GM23338 (cell line): ENCODE measurements at regions not wholly inside any gene's neighbourhood (a gene's known extent, or its start where the extent isn't known, plus 50 kb on each side); places are given as distances from the start of the nearest gene placed in this dataset.

Source experiments
- ATAC-seq: fragments of 200-7000 bp; cut with Tn5 transposase; 3 replicates; pipeline ENCODE4 v1.9.1; 2020
- DNase-seq: peaks from one replicate; pipeline ENCODE4 v3.0.0-alpha.2; 2015; ENCODE audit warnings: low spot score
- H2AFZ ChIP-seq: fragments of 200-600 bp; sonication (generic); 2 replicates; pipeline ENCODE4 v1.8.0; 2016; ENCODE audit warnings: antibody characterized with exemption, mild to moderate bottlenecking, moderate library complexity
- H3F3A ChIP-seq: fragments of 200-600 bp; sonication (generic); replicated peaks from 2 replicates; pipeline ENCODE4 v1.8.0; 2017; ENCODE audit warnings: antibody characterized with exemption, mixed run types, low read depth
- H3K27ac ChIP-seq: fragments of 200-600 bp; sonication (generic); 2 replicates; pipeline ENCODE4 v1.6.1; 2016; ENCODE audit warnings: low read depth
- H3K27me3 ChIP-seq: fragments of 200-600 bp; sonication (generic); 2 replicates; pipeline ENCODE4 v1.8.0; 2016; ENCODE audit warnings: mild to moderate bottlenecking, mixed run types, moderate library complexity; ENCODE audit not compliant: insufficient read depth
- H3K36me3 ChIP-seq: fragments of 200-600 bp; sonication (generic); 2 replicates; pipeline ENCODE4 v1.8.0; 2016; ENCODE audit warnings: mild to moderate bottlenecking; ENCODE audit not compliant: insufficient read depth
- H3K4me1 ChIP-seq: fragments of 200-600 bp; sonication (generic); 2 replicates; pipeline ENCODE4 v1.8.0; 2016; ENCODE audit warnings: mild to moderate bottlenecking, moderate library complexity; ENCODE audit not compliant: insufficient read depth
- H3K4me2 ChIP-seq: fragments of 200-600 bp; sonication (generic); 2 replicates; pipeline ENCODE4 v1.7.1; 2017; ENCODE audit warnings: mixed run types
- H3K4me3 ChIP-seq: fragments of 200-600 bp; sonication (generic); 2 replicates; pipeline ENCODE4 v1.6.1; 2016; ENCODE audit warnings: mixed run types
- H3K79me2 ChIP-seq: fragments of 200-600 bp; sonication (generic); replicated peaks from 2 replicates; pipeline ENCODE4 v1.8.0; 2017; ENCODE audit warnings: mild to moderate bottlenecking; ENCODE audit not compliant: insufficient read depth
- H3K9me2 ChIP-seq: fragments of 200-600 bp; sonication (generic); 2 replicates; pipeline ENCODE4 v1.8.0; 2017; ENCODE audit not compliant: insufficient read depth
- H4K20me1 ChIP-seq: fragments of 200-600 bp; sonication (generic); replicated peaks from 2 replicates; pipeline ENCODE4 v1.8.0; 2017; ENCODE audit warnings: mild to moderate bottlenecking; ENCODE audit not compliant: insufficient read depth
- H3K27ac Mint-ChIP-seq: 2 replicates; pipeline ENCODE4 v1.8.0; 2020; ENCODE audit warnings: inconsistent platforms, mild to moderate bottlenecking, moderate library complexity, mixed read lengths
- H3K27me3 Mint-ChIP-seq: 3 replicates; pipeline ENCODE4 v1.8.0; 2022; ENCODE audit warnings: low read depth, mild to moderate bottlenecking, moderate library complexity, mixed read lengths, inconsistent platforms; ENCODE audit not compliant: insufficient read depth, poor library complexity
- H3K36me3 Mint-ChIP-seq: 3 replicates; pipeline ENCODE4 v1.8.0; 2021; ENCODE audit warnings: low read depth, mild to moderate bottlenecking, inconsistent platforms, moderate library complexity, mixed read lengths
- H3K4me1 Mint-ChIP-seq: 3 replicates; pipeline ENCODE4 v1.8.0; 2020; ENCODE audit warnings: mild to moderate bottlenecking, inconsistent platforms, mixed read lengths
- H3K4me3 Mint-ChIP-seq: 3 replicates; pipeline ENCODE4 v1.8.0; 2021; ENCODE audit warnings: moderate library complexity, mild to moderate bottlenecking, inconsistent platforms, mixed read lengths
- H3K9me3 Mint-ChIP-seq: 3 replicates; pipeline ENCODE4 v1.8.0; 2020; ENCODE audit warnings: moderate library complexity, mild to moderate bottlenecking, inconsistent platforms, mixed read lengths
- CTCF ChIP-seq, 2 experiments: fragments of 200-600 bp in 1 of 2; sonication (generic) in 1 of 2; conservative IDR thresholded peaks; 2 replicates each; pipeline versions ENCODE4 v1.5.1 to v1.6.1; 2016 to 2017; ENCODE audit warnings: antibody characterized with exemption in 2 of 2, low read depth in 2 of 2, mild to moderate bottlenecking in 2 of 2, moderate library complexity in 1 of 2
- EZH2phosphoT487 ChIP-seq: fragments of 200-600 bp; sonication (generic); IDR thresholded peaks from one replicate; pipeline ENCODE4 v1.8.1; 2018; ENCODE audit warnings: antibody characterized with exemption; ENCODE audit not compliant: unreplicated experiment
- NANOG ChIP-seq: IDR thresholded peaks from 2 replicates; pipeline ENCODE4 v1.6.1; 2016; ENCODE audit warnings: antibody characterized with exemption, borderline replicate concordance
- REST ChIP-seq: IDR thresholded peaks from one replicate; pipeline ENCODE4 v1.6.1; 2018; ENCODE audit warnings: antibody characterized with exemption; ENCODE audit not compliant: unreplicated experiment
- ZNF331 ChIP-seq: fragments of 250-450 bp; sonication (Bioruptor Pico); IDR thresholded peaks from 2 replicates; pipeline ENCODE4 v1.5.0; 2020; ENCODE audit warnings: low read depth, mild to moderate bottlenecking, moderate library complexity
- TF ChIP-seq, protein P1 (sequence below): fragments of 250-450 bp; sonication (Bioruptor Pico); IDR thresholded peaks from 2 replicates; pipeline ENCODE4 v1.5.0; 2020; ENCODE audit warnings: mild to moderate bottlenecking, moderate library complexity

DNA sequence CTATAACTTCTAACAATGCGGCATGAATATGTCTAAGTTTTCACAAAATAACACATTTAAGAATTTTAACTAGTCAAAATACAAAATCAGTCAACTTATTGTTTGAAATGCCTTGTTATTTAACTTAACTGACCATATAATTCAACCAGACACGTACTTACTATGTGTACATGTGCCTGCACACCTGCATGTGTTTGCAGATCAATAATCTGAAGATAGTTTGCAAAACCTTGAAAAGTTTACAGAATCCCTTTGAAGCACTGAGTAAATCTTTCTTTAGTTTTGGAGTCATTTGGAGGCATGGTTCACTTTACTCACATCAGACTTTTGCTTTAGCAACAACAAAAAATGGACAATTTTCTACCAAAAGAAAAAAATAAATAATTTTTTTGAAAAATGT, 363.8 kb downstream of the PMP22 start (continued):
- no peak for TF ChIP-seq CTCF (conservative IDR thresholded peaks at IDR 0.05; ENCODE audit: low read depth in 2 of 2)
- no peak for TF ChIP-seq REST
- no peak for TF ChIP-seq NANOG

DNA sequence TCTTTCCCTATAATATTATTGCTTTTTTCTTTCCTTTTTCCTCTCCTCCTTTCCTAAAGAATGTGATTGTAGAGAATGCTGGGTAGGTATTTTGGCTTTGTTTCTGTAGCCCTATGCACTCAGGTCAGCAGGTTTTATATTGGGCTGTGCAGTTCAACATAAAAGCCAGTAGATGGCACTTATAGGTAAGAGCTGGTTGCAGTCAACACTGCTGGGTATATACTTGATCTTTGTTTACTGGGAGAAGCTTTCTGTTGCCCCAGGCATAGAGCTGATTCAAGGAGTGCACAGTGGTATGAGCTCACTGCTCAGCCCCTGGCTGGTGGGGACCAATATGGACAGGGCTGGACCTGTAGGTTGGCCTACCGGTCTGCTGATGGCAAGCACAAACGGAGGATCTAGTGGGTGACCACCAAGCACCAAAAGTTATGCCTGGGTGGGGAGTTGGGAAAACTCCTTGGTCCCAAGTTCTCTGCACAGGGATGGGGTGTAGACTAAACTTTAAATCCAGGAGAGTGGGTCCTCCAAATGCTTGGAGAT, 378.9 kb downstream of the PMP22 start:
- no peaks in the 10 kb centered on the region for H3K79me2 ChIP-seq
- DNase-seq (peak; percentile 74), ATAC-seq (peak; percentile 79)
- no peaks in the 10 kb centered on the region for H4K20me1 ChIP-seq
- TF ChIP-seq, protein P1, sequence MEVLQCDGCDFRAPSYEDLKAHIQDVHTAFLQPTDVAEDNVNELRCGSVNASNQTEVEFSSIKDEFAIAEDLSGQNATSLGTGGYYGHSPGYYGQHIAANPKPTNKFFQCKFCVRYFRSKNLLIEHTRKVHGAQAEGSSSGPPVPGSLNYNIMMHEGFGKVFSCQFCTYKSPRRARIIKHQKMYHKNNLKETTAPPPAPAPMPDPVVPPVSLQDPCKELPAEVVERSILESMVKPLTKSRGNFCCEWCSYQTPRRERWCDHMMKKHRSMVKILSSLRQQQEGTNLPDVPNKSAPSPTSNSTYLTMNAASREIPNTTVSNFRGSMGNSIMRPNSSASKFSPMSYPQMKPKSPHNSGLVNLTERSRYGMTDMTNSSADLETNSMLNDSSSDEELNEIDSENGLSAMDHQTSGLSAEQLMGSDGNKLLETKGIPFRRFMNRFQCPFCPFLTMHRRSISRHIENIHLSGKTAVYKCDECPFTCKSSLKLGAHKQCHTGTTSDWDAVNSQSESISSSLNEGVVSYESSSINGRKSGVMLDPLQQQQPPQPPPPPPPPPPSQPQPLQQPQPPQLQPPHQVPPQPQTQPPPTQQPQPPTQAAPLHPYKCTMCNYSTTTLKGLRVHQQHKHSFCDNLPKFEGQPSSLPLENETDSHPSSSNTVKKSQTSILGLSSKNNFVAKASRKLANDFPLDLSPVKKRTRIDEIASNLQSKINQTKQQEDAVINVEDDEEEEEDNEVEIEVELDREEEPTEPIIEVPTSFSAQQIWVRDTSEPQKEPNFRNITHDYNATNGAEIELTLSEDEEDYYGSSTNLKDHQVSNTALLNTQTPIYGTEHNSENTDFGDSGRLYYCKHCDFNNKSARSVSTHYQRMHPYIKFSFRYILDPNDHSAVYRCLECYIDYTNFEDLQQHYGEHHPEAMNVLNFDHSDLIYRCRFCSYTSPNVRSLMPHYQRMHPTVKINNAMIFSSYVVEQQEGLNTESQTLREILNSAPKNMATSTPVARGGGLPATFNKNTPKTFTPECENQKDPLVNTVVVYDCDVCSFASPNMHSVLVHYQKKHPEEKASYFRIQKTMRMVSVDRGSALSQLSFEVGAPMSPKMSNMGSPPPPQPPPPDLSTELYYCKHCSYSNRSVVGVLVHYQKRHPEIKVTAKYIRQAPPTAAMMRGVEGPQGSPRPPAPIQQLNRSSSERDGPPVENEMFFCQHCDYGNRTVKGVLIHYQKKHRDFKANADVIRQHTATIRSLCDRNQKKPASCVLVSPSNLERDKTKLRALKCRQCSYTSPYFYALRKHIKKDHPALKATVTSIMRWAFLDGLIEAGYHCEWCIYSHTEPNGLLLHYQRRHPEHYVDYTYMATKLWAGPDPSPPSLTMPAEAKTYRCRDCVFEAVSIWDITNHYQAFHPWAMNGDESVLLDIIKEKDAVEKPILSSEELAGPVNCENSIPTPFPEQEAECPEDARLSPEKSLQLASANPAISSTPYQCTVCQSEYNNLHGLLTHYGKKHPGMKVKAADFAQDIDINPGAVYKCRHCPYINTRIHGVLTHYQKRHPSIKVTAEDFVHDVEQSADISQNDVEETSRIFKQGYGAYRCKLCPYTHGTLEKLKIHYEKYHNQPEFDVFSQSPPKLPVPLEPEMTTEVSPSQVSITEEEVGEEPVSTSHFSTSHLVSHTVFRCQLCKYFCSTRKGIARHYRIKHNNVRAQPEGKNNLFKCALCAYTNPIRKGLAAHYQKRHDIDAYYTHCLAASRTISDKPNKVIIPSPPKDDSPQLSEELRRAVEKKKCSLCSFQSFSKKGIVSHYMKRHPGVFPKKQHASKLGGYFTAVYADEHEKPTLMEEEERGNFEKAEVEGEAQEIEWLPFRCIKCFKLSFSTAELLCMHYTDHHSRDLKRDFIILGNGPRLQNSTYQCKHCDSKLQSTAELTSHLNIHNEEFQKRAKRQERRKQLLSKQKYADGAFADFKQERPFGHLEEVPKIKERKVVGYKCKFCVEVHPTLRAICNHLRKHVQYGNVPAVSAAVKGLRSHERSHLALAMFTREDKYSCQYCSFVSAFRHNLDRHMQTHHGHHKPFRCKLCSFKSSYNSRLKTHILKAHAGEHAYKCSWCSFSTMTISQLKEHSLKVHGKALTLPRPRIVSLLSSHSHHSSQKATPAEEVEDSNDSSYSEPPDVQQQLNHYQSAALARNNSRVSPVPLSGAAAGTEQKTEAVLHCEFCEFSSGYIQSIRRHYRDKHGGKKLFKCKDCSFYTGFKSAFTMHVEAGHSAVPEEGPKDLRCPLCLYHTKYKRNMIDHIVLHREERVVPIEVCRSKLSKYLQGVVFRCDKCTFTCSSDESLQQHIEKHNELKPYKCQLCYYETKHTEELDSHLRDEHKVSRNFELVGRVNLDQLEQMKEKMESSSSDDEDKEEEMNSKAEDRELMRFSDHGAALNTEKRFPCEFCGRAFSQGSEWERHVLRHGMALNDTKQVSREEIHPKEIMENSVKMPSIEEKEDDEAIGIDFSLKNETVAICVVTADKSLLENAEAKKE (CRISPR knock-in tag) = no peak
- no peak for TF ChIP-seq ZNF331 (CRISPR knock-in tag)
- TF ChIP-seq NANOG = no peak
- peak; percentile 67 to 73 for TF ChIP-seq CTCF (conservative IDR thresholded peaks at IDR 0.05; ENCODE audit: low read depth in 2 of 2)
- TF ChIP-seq EZH2phosphoT487 = no peak
- H2AFZ ChIP-seq = no peak overlapping the region
- H3K9me2 ChIP-seq = 0 out of 2 replicates have a peak, but pooled peaks cover 4% of the 10 kb centered on the region
- Mint-ChIP-seq H3K27me3 (peaks cover 3% of the 10 kb centered on the region), H3K9me3 (peaks cover 42% of the 10 kb centered on the region), H3K27ac (no peak overlapping the region), H3K36me3 (peaks cover 24% of the 10 kb centered on the region), H3K4me1 (no peaks in the 10 kb centered on the region), H3K4me3 (no peak overlapping the region)
- H3K27ac ChIP-seq = no peak overlapping the region
- H3K36me3 ChIP-seq = no peaks in the 10 kb centered on the region
- H3K4me1 ChIP-seq = no peaks in the 10 kb centered on the region
- H3K4me3 ChIP-seq = no peak overlapping the region
- no peaks in the 10 kb centered on the region for H3K27me3 ChIP-seq
- H3F3A ChIP-seq = no peaks in the 10 kb centered on the region
- H3K4me2 ChIP-seq = no peak overlapping the region
